Fibroblast of skin of right biceps (primary cell): ENCODE measurements at regions not wholly inside any gene's neighbourhood (a gene's known extent, or its start where the extent isn't known, plus 50 kb on each side); places are given as distances from the start of the nearest gene placed in this dataset.

Experiments used
- DNase-seq: peaks from one replicate; pipeline ENCODE4 v3.0.0-alpha.2; 2013

DNA sequence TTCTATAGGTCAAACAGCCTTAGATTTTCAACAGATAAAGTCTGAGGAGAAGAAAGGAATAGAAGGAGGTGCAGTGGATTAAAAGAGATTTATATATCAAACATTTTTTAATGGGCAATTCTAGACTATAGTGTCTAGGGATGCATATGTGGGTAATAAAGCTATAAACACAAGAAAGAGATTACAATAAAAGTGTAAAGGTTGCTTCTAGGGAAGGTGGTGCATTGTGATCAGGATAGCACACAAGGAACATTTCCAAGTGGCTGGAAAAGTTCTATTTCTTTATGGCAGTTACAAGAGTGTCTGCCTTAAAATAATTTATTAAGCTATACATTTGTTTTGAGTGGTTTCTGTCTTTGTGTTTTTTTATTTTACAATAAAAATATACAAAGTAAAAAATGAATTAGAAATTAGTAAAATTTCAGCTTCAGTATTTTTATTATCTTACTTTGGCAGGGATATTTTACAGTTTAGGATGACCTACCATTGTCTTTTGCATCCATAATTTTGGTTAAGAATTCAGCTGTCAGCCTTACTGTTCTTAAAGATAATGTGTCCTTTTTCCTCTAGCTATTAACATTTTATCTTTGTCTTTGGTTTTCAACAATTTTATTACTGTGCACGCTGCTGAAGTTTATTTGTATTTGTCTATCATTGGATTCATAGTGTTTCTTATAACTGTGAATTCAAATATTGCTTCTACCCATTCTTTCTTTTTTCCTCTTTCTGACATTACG, 221.8 kb downstream of the LACC1 start:
- DNase-seq: no peak

DNA sequence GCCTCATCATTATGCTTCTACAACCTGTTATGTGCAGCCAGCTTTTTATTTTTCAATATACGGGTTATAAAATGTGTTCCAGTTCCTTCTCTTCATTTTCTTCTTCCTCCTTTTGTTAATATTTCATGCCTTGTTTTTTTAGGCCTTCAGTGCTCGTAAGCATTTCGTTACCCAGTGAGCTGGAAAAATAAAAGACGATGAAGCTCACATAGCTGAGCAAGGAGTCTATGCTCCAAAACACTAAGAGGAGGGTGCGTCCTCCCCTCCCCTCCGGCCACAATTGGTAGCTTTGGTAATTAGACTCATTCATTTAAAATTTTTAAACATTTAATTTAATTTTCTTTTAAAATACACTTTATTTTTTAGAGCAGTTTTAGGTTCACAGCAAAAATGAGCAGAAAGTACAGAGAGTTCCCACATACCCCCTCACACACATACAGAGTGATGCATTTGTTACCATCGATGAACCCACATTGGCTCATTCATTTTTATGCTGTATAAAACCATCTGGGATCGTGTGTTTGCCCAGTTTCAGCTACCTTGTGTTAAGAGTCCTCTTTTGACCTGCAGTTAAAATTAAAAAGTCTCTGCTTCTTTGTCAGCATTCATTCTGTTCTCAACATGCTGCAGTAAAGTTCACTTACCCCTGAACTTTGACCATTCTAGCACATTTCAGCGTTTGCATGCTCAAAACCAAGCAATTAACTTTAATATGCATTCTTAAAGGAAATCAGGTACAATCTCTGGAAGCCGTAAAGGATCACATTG, 223.9 kb downstream of the LACC1 start:
- DNase-seq: no peak

DNA sequence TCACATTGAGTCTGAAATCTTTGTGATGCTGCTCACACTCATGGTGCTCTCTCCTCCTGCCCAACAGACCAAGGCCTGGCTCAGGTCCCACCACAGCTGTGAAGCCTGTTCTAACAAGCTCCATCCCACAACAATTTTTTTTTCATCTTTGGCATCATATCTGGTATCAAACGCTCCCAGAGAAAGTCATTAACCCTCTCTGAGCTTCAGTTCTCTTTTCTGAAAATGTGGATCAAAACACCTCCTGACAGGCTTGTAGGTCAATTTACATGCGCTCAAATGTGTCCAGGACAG, 224.4 kb downstream of the LACC1 start:
- no peak for DNase-seq

DNA sequence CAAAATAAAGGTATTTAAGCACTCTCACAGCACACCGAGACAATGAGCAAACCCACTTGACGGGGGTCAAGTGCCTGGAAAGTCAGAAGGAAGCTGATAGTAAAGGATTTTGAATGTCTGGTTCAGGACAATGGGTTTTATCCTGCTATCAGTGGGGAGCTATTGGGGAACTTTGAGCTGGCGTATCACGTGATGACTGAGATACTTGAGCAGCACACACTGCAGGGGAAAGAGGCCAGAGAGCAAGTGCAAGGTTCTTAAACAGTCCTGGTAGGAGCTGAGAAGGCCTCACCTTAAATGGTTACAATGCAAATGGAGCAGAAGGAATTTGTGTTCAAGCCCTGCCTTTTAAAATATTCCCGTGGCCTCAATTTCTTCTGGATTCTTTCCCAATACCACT, 225.3 kb downstream of the LACC1 start:
- DNase-seq: no peak

DNA sequence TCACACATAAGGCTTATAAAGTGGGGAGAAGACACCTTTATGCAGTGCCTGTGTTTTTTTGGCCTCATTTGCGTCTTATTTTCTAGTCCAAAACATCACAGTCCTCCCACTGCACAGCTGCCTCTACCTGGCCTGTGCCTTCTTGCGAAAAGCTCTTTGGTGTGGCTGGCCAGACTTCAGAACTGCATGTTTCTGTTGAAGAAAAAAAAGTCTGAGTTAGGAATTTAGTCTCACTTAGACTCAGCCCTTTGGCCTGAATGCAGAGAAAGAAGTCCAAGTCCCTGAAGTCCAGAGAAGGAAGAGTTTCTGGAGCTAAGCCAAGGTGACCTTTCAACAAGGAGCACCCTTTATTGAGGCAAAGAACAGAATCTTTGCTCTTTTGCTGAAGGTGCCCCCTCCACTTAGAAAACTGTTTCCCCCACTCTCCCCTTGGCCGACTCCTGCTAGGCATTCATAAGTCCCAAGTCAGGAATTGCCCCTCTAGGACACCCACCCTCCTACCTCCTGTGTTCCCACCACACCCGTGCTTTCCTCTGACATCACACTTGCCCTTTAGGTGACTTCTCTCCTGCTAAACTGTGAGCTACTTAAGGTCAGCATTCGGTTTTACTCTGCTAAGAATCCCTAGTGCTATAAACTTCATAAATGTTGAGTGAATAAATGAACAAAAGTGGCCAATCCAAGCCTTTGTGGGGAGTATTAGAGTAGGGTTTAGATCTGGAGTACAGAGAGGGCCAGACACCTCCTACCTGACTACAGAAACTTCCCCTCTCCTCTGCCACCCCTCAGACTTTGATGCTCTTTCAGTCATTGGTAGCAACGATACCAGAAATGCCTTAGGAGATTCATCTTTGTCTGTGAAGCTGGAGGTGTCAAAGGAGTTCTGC, 226.8 kb downstream of the LACC1 start:
- no peak for DNase-seq

DNA sequence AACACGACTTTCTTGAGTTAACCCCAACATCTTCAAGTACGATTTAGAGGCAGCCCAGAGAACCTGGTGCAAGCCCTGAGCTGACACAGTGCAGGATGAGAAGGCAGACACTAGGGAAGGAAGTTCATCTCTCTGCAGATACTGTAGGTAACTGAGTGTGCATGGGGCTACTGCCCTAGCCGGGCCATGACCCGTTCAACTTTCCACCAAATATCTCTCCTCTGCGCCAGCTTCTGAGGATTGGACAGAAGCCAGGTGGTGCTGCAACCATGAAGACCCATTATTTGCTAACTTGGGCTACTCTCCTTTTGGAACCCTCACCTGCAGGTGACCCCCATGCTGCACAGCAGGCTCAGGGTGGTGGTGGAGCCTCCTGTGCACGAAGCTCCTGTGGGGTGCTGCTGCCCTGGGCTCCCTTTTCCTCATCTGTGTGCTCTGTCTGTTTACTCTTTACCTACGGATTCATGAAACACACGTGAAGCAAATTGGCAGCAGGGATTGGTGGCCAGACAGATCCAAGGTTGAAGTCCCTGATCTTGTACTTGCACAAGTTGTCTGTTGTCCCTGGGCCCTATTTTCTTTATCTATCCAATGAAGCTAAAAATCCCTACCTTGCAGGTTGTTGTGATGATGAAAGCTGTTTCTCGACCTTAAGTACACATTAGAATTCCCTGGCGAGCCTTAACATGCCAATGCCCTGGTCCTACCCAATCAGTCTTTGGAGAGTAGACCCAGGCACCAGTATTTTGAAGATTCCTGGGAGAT, 227.8 kb downstream of the LACC1 start:
- no peak for DNase-seq

DNA sequence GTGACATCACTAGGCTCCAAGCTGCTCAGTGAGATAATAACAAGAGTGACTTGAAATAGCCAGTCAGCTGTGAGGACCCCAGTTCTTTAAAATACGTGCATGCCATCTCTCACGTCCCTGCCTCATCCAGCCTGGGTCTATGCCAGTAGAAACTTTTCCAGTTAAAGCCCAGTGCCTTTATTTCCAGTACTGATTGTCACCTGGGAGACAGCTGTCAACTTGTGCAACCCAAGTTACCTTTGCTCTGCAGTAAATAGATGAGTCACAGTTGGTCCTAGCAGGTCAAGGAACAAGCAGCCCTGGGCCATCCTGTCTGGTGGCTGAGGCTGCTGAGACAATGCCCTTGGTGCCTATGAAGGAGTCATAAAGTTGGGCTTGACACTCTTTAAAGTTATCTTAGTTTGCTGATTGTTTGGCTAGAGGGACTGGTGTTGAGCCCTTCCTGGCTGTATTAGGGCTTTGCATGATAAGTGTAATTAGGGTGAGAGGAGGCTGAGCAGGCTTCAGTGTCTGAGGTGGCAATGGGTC, 228.7 kb downstream of the LACC1 start:
- DNase-seq: no peak

DNA sequence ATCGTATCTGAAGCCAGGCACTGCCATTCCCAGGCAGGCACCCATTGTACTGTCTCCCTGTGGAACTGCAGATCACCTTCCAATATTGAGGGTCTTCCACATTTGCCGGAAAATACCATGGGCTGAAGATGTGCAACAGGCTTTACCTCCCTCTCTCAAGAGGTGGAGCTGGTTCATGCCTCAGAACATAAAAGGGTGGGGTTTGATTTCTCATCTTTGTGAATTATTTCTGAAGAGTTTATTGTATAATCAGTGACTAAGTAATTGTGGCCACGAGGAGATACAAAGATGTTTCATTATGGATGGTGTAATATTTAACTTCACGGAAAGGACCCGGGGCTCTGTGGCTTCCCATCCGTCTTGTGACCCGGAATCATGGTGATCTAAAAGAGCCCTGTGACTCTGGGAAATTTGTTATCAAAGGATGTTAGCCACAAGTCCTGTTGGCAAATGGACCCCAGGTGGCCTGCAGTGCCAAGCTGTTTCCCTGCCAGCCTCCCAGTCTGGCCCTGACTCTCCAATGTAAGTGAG, 230.5 kb downstream of the LACC1 start:
- DNase-seq: no peak

DNA sequence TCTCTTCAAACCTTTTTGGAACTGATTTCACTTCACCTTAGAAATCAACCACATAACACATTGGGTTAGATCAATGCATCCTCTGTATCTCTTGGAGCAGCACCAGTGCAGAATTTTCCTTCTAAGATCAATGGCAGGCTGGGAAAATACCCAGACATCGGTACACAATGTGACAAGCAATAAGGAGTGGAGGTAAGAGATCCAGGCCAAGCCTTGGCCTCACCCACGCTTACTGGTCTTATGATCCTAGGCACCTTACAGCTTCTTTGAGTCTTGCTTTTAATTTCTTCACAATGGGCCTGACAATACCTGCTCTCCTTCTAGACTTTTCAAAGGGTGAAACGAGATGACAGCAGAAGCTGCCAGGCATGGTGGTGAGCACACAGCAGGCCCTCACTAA, 232.0 kb downstream of the LACC1 start:
- no peak for DNase-seq

DNA sequence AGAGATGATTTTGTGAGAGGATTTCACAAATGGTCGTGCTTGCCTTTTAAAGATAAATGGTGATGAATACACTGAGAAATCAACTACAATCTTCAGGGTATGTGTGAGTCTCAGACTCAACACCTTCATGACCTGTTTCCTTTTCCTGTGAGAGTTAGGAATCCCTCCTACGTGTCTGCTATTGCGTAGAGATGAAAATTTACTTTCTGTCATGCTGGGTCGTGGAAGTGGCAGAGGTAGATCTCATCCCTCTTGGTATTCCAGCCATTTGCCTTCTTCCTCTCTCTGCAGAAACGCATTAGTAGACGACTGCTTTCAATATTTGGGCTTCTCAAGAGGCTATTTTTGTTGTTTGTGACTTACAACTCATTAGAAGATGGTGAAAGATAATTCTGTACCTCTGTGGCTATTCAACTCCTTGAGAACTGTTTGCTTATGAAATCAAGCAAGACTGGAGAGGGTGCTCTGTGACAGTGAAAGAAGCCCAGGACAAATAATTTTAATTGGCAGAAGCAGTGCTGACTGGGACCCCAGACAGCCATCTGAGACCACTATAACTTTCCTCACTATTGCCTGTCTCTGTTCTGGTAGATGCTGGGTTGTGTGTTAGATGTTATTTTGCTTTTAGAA, 233.1 kb downstream of the LACC1 start:
- DNase-seq: no peak

DNA sequence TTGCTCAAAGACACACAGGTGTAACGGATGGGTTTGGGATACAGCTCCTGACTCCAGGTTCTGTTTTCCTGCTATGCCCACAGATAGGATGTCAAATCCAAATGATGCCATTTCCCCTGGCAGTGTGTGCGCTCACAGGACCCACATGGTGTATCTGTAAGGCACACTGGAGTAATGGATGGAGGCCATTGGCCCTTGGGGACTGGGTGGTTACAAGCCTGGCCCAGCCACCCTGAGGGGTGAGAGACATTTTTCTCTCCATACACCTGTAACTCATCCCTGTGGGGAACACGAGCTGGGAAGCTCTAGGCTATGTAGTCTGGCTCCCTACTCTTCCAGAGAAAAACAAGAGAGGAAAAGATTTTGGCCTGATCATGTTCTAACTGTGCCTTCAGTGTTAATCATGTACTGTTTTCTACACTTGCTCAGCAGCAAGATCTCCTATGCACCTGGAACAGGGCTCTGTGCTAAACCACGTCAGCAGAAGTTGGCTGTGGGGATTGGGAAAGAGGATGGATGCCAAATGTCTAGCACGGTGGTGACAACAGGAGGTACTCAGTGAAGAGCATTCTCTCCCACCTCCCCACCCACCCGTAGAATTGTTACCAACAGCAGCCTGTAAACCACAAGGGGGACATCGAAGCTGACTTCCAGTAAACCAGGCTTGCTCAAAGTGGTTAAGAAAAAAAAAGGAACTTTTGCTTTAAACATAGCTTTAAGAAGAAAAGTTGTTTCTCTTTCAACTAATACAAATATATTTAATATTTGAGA, 237.0 kb downstream of the LACC1 start:
- peak; percentile 16 for DNase-seq

DNA sequence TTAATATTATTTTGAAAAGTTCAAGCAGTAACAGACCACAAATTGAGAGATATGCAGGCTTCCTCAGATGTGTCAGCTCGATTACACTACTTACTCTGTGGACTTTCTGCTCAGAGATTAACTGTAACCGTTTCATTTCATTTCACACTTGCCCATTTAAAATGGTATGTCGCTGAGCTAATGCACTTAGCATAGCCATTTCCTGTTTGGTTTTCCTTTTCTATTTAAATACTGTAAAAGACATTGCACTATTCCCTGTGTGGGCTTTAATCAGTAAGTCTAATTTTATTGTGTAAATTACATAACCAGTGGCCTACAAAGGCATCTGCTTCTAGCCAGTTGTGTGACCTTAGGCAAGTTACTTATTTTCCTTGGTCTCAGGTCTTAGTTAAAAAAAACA, 237.6 kb downstream of the LACC1 start:
- peak; percentile 38 for DNase-seq

DNA sequence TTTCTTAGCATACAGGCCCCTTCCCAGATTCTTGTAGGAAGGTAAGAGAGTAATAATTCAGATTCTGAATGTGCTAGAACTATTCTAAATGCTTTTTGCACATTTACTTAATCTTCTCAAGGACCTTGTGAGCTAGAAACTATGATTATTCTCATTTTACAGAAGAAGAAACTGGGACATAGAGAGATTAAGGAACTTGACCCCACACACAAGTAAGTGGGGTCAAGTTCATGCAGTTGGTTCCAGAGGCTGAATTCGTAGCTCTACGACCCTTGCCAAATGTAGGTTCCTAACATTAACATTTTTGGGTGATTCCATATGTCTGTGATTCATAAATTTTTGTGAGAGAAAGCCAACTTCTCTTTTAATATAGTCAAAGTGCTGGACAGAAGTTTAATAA, 238.1 kb downstream of the LACC1 start:
- DNase-seq: no peak

DNA sequence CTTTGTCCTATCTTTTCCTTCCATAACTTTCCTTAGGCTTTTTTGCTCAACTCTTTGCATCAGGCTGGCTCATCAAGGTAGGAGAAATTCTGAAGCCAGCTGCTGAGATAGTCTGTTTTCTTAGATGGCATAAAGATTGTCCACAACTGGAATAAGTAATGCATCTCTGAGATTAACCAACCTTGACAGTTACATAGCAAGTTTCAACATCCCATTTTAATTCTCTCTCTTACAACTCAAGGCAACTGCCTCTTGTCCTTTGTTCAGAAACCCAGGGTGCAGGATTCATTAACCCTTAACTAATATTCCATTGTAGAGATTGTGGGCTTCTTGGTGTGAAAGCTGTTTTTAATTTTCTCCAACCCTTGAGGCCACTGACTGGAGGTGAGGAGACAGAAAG, 239.2 kb downstream of the LACC1 start:
- DNase-seq: no peak

DNA sequence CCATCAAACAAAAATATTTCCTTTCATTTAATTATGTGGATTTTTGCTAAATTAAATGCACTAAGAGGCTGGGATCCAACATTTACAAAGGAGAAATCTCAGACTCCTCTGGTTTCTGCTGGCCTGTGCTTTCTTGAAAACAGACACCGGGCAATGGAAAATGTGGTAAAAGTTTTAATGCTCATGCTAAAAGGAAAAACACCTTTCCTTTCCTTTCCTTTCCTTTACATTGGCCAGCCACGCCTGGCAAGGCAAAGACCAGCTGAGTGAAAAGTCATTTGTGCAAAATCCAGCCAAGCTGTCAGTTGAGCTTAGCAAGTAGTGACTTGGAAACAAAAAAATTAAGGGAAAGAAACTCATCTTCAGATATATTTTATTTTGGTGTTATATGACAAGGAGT, 240.3 kb downstream of the LACC1 start:
- no peak for DNase-seq

DNA sequence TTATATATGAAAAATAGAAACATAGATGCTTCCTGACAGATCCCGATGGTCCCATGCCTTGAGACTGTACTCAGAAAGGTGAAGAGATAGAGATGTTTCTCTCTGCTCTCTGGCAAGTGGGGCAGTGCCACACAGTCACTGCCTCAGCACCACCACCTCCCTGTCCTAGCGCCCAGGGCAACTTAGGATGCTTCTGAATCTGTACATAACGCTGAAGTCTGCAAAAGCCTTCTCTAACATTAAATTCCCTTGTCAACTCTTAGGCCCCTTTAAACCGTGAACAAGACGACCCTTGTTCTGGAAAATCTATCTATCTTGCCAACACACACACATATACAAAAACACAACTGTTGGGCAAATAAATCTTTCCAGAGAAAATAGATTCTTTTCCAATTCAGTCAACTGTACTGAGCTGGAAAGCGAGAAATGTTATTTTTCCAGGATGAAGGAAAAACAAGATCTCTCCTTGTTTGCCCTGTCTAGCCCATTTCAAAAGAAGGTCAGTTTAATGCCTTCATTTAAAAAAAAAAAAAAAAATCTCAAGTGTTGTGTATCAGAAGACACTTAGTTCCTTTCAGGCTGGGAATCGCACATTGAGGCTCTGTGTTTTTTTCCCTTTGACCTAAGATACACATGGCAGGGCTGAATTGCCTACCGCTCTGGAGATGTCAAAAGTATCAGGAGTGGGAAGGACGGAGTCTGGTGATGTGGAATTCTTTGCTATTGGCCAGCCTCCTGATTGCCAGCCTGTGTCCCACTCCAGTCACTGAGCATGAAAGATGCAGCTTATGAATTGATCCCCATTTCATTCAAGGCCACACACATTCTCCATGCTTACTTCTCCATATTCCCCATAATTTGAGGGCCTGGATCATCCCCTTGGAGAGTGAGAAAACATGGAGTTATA, 241.4 kb downstream of the LACC1 start:
- no peak for DNase-seq

DNA sequence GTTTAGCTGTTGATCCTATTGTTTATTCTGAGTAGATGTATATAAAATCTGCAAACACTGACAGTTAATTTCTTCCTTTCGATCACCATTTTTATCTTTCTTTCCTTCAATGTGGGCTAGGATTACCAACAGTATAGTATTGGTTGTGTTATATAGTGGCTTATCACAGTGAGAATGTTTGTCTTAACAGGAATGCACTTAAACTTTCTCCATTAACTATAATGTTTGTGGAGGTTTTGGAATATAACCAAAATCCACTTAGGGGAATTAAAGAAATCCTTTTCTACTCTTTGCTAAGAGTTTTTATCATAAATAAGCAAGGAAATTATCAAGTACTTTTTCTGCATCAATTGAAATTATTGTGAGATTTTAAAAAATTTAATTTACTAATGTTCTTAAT, 244.6 kb downstream of the LACC1 start:
- no peak for DNase-seq

DNA sequence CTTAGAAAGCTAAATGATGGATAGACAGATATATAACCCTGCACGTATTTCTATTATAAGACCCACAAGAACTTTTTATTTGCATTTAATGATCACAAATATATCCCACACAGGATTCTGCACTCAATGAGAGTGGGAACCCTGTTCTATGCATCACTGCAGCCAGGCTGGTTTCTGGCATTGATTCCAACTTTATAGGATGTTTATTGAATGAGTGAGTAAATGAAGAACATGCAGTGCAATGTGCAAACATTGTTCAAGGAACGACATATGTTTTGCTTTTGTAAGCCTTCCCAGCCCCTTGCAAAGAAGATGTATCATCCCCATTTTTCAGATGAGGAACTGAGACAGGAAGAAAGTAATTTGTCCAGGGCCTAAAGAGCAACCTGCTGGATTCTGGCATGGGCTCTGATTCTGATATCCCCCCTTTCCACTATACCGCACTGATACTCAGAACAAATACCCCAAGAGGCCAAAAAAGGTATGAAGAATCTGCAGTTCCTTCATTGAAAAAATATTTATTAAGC, 246.3 kb downstream of the LACC1 start:
- DNase-seq: peak; percentile 27

DNA sequence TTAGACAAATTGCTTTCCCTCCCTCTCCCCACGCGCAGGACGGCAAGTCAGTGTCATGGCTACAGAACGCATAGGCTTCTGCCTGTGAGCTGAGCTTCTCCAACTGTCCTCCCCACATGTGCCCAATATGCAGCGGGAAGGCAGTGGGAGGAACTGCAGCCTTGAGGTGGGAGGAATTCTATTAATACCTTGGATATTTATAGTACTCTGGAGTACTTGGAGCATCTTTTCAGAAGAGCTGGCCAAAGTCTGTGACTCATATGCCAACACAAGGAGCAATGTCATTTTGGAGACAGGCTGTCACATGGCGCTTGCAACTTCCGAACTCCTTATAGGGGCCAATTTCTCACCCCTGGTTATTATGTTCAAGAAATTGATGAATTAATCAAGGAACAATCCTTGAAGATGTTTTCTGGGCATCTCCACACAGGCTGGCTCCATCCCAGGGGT, 245.0 kb upstream of the SERP2 start:
- DNase-seq: peak; percentile 45

DNA sequence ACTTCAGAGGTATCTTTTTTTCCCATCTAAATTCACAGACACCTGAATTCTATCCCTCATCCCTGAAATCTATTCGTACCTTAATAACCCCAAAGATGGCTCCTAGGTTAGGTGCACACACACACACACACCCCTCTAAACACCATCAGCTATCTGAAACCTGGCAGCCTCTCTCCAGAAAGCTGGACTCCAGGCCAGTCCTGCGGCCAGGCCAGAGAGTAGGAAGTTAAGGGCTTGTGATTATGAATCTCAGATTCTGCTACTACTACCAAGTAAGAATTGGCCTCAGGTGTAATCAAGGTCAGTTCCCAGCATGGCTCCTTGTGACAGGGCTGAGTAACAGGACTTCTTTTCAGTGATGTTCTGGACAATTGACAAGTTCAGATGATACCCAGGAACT, 244.2 kb upstream of the SERP2 start:
- DNase-seq: no peak
